HG03571 (cell line): ENCODE measurements at regions not wholly inside any gene's neighbourhood (a gene's known extent, or its start where the extent isn't known, plus 50 kb on each side); places are given as distances from the start of the nearest gene placed in this dataset.
"Not testable (repeated sequence)": the region's sequence is repeated elsewhere in the genome, so short reads cannot be mapped to it uniquely, and the experiment has no call there.

Experiments used
- ATAC-seq: cut with Tn5 transposase; IDR thresholded peaks from one replicate; pipeline ENCODE4 v1.9.1; 2021; ENCODE audit not compliant: unreplicated experiment

DNA sequence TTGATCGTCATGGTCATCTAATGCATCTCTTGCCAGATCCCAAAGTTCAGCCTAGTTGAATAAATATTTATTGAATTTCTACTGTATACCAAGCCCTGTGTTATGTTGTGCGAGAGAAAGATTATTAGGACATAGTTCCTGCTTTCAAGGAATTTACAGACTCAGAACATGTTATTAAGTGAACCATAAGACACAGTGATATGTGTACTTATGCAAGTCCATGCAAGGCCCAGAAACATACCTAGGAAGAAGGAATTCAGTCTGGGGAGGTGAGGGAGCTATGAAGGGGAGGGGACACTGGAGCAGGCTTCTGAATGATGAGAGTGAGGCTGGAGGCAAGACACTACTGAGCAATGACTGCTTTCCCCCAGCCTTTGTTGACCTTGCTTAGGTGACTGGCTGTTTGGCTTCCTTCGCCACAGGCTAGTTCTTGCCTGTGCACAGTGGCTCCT lies 81.4 kb downstream of the ACAA2 start:
- no peak for ATAC-seq

DNA sequence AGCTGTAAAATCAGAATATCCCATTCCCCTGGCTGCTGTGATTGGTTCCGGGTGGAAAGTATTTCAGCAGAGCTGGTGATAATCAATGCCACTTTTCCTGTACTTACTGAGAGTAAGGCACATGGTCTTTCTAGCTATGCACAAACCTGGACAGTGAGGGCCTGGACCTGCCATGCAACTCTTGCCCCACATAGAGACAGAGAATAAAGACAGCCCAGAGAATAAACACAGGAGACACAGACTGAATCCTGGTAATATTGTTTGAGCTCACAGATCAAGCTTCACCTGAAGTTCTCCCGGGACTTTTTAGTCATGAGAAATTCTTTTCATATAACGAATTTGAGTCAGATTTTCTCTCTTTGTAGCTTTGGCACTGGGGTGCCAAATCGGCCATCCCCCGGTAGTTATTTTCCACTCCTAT lies 81.9 kb downstream of the ACAA2 start:
- ATAC-seq = no peak

DNA sequence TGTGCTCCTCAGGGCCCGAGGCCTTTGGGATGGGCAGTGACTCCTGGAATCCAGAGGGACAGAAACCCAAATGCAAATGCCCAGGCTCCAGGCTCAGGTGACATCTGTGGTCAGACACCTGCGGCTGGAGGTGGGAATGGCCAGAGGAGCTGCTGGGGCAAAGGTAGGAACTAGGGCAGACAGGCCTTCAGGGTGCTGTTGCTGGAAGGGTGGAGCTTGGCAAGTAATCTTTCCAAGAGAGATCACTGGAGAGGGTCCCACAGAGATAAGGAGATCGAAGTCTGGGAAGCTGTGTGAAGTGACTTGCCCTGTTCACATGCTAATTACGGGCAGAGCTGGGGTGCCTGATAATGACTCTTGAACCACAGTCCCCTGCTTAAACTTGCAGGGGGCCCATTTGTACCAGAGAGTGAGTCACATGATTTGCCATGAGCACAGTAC lies 82.4 kb downstream of the ACAA2 start:
- ATAC-seq = no peak

DNA sequence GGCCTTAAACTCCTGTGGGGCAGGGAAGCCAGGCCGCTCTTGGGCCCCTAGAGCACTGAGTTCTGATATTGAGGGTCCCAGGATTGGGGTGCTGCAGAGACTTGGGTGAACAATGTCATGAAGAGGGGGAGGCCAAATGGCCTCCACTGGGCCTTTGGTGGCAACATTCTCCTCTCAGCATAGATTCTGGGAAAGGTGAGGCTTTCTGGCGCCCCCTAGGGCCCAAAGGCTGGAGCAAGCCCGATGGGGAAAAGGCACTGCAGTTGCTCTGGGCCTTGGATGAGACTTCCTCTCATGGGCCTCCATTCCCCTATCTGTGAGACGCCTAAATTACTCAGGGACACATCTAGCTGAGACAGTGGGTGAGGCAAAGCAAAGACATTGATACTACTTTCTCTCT lies 84.8 kb downstream of the ACAA2 start:
- no peak for ATAC-seq

DNA sequence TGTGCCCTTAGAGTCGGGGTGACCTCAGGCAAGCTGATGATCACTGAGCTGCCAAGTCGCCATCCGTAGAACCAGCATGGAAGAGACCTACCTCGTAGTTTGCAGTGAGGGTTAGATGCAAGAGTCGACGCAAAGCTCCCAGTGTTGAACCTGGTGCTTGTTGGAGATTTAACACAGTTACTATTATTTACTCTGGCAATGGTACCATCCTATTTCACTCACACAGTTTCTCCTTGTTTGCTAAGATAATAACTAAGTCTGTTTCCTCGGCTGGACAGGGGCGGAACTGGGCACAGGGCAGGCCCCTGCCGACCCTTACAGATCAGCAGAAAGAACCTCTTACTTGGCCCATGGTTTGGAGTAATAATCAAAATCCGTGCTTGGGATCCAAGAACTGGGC lies 85.5 kb downstream of the ACAA2 start:
- ATAC-seq = no peak

DNA sequence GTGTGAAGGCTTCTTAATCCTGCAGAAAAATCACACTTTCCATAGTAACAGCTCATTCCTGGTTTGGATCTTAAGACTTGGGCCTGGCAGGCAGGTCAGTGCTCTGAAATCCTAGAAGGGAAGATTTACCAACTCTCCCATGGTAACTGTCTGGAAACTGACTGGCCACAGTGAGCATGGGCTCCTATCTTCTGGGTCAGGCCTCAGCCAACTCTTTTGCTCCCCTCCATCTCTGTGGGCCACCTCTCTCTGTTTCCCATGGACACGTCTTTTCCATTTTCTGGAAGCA lies 86.7 kb downstream of the ACAA2 start:
- no peak for ATAC-seq

DNA sequence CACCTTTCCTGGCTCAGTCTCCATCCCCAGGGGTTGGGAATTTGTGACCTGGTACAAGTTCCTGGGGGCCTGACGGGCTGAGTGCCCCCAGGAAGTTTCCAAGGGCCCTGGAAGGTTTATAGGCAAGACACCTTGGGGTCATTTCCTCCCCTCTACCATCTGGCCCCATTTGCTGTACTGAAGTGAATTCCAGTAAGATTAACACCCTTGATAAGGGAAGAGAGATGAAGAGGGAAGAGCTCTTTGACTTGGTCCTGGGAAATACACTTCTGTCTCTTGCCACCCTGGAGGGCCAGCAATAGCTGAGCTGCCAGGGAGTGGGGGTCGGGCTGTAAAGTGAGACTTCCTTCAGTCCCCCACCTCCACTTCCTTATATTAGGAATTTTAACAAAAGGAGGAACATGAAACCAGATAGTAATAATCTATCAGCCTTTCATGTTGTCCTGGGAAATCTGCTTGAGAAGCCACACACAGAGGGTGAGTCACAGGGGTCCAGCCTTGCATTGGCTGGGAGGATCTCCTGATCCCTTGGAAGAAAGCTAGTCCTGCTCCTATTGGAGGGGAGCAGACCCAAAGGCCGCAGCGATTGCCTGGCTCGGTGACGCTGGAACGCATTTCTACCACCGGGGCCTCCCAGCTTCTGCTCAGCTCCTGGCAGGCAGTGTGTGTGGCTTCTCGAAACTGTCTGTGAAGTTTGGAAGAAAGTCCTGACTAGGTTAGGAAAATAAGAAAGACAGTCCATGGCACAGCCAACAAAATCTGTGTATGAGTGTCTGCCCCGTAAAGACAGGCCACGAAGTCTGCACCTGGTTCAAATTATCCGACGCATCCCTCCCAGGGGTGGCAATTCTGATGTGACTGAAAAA lies 87.3 kb downstream of the ACAA2 start:
- no peak for ATAC-seq

DNA sequence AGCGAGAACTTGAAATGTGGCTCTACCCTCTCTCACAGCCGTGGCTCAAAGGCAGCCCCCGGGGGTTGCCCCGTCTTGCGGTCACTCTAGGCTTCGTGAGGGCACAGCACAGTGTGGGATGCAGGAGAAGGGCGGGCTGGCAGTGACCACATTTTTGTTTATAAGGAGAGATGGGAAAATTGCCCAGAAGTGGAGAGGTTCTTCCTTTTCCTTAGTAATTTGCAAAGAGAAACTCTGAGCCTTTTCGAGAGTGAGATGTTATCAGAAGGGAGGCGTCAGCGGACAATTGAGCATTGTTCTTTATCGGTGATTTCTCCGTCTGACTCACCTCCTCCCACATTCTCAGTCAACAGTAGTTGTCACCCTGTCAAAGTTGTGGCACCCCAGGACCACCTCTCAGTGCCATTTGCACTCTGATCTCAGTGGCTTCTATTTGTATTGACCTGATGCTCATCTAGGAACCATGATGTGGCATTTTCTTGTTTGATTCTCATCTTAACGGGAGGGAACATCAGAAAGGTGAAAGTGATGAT lies 89.6 kb downstream of the ACAA2 start:
- ATAC-seq = no peak

DNA sequence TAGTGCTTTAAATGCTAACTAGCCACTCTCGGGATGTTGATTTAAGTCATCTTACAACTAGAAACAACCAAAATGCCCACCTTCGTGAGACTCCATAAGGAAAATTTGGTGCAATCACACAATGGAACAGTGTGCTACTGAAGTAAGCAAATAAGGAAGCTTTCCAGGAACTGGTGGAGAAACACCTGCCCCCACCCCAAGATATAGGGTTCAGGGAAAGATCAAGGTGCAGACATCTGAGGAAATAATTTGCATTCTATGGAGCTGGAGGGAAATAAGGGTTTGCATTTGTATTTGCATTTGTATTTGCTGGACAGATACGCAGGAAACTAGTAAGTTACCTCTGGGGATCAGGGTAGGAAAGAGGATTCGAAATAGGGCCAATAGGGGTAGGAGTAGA lies 90.9 kb downstream of the ACAA2 start:
- no peak for ATAC-seq

DNA sequence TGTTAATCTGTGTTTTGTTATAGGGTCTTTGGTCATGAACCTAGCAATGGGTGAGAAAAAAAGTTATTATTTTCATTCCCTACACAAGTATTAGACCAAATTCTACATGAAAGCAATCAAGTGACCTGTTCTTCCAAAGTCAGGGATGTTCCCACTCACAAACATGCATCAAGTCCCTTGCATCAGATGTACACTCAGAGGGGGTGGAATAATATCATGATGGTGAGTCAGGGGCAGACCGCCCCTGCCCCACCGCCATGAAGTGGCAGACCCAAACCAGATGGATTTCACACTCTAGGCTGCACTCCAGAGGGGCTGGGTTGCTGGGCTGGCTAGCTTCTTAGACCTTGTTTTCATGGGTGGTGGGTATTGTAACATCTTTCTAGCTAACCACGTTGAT lies 91.4 kb downstream of the ACAA2 start:
- ATAC-seq = no peak

DNA sequence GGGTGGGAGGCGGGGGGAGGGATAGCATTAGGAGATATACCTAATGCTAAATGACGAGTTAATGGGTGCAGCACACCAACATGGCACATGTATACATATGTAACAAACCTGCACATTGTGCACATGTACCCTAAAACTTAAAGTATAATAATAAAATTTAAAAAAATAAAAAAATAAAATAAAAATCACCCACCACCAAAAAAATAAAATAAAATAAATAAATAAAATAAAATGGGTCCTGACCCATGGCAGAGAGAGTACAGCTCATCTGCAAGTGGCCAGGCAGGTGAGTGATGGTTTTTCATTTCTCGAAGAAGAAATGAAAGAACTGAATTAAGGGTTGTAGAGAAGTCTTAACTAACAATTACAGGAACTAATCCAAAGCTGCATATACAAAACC lies 92.4 kb downstream of the ACAA2 start:
- ATAC-seq = not testable (repeated sequence)

DNA sequence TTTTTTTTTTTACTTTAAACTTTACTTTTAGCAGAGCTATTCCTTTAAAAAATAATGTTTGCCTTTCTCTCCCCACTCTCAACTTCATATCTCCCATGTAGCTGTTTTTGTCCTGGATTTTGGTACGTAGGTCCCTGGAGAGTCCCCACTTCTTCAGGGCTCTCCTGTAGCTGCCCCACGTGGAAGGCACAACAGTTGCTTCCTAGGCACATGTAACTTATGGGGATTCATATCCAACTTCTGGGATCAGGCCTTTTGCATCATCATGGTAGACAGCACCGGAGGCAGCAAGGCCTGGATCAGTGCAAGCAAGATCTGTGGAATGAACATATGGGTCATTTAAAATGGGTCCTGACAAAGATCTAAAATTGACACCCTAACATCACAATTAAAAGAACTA lies 95.7 kb downstream of the ACAA2 start:
- no peak for ATAC-seq

DNA sequence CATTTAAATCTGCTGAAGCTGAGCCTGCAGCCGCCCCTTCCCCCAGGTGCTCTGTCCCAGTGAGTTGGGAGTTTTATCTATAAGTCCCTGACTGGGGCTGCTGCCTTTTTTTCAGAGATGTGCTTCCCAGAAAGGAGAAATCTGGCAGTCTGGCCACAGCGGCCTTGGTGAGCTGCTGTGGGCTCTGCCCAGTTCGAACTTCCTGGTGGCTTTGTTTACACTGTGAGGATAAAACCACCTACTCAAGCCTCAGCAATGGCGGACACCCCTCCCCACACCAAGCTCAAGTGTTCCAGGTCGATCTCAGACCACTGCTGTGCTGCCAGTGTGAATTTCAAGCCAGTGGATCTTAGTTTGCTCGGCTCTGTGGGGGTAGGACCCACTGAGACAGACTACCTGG lies 97.3 kb downstream of the ACAA2 start:
- ATAC-seq = no peak

DNA sequence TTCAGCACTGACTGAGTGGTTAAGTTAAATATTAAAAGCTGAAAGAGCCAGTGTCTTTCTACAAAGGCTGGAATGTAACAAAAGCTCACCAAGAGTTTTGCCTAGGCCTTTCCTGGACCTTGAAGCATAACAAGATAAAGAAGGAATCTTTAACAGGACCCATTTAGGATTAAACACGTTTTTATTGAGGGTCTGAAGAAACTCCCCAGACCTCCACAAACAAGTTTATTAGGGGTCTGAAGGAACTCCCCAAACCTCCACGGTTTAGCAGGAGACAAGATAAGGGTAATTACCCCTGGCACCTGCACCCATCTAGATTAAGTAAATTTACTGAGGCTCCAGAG lies 104.0 kb downstream of the ACAA2 start:
- no peak for ATAC-seq

DNA sequence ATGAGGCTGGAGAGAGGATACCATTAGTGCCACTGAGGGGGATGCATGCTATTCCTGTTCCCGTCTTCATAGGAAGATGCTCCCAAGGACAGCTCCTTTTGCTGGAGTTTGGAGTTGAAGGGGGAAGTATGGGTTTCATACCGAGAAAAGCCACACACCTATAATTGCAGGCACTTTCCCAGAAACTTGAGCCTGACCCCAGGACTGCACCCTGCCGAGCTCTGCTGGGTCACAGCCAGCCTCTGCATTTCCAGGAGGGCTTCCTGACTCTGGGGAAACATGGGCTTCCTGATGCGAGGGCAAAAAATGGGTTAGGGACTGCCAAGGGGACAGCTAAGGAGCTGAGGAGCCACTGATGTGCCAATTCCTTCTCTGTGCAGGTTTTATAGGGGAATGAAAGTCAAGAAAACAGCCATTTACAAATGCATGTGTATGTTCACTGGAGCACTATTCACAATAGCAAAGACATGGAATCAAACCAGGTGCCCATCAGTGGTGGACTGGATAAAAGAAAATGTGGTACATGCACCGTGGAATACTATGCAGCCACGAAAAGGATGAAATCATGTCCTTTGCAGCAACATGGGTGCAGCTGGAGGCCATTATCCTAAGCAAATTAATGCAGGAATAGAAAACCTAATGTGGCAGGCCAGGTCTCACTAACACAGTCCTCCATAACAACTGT lies 104.5 kb downstream of the ACAA2 start:
- ATAC-seq = no peak

DNA sequence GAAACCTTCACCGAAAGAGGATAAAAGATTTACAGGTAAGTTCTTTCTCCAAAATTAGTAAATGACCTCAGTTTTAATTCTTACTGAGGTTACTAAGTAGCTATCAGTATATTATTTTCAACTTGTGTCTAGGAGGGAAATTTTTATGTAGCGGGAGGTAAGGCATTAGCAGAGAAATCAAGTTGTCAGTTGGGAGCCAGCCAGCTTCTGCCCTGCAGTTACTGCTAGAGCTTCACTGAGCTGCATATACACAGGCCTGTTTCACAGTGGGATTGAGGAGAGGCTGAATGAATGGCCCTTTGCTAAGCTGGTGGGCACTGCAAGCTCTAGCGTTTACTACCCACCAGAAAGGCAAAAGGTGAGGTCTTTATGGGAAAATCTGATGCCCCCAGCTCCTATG lies 105.7 kb downstream of the ACAA2 start:
- no peak for ATAC-seq

DNA sequence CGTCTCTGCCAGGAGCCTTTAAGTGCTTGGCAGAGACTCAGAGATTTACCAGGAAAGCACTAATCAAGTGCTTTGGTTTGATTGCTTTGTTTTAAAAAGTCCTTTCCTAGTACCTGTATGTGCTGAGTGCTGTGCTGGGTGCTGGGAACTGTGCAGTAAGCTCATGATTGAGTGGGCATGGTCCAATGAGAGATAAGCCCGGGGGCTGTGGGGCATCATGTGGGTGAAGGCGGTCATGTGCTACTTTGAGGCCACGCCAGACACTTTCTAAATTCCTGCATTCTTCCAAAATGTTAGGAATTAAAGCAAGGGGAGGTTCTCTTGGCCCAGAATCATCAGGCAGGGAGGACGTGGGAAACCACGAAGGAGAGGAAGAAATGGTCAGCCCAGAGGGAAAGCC lies 109.0 kb downstream of the ACAA2 start:
- no peak for ATAC-seq

DNA sequence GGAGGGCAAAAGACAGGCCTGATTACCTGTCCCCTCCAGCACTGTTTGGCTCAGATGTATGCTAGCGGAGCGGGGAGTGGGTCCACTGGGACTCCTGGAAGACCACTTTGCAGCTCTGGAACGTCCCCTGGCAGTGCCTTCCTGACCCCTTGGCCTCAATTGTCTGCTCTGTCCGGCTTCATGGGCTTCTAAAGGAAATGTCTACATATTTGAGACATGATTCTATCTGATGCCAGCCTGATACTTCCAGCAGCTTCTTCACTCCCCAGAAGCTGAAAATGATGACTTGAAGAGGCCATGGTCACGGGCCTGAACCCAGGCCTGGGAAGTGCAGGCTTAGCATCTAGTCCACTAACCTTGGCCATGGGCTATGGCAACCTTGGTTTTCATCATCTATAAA lies 112.1 kb downstream of the ACAA2 start:
- ATAC-seq = no peak

DNA sequence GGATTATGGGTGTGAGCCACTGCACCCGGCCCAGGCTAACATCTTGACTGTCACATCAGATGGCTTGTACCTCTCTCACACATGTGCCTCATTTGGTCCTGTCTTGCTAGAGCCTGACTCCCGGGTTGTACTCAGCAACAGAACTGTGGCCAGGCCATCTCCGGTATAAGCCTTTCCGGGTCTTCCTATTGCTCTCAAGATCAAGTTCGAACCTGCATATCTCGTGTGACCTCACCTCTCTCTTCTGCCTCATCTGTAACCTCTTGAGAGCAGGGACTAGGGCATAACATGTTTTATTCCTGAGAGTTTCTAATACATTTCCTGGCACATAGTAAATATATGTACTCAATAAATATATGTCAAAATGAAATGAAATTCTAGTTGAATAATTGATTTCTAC lies 114.0 kb downstream of the ACAA2 start:
- ATAC-seq = no peak

DNA sequence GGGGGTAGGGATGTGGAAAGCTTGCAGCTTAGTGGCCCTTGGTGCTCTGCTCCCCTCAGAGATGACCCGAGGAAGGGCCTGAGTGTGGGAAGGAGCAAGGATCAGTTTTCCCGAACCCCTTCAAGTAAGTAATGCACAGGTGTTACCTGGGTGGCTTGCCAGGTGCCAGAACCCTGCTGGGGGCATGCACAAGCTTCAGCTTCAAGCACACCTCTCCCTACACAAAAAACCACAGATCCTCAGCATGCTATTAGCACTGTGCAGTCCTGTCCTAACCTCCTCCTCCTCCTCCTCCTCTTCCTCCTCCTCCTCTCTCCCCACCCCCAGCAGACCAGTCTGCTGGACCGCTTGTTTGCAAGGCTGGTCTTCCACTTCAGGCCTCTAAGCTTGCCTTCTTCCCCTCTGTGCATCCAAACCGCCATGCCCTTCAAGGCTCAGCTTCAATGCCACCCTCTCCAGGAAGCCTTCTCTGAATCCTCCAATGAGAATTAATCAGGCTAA lies 114.8 kb downstream of the ACAA2 start:
- no peak for ATAC-seq

DNA sequence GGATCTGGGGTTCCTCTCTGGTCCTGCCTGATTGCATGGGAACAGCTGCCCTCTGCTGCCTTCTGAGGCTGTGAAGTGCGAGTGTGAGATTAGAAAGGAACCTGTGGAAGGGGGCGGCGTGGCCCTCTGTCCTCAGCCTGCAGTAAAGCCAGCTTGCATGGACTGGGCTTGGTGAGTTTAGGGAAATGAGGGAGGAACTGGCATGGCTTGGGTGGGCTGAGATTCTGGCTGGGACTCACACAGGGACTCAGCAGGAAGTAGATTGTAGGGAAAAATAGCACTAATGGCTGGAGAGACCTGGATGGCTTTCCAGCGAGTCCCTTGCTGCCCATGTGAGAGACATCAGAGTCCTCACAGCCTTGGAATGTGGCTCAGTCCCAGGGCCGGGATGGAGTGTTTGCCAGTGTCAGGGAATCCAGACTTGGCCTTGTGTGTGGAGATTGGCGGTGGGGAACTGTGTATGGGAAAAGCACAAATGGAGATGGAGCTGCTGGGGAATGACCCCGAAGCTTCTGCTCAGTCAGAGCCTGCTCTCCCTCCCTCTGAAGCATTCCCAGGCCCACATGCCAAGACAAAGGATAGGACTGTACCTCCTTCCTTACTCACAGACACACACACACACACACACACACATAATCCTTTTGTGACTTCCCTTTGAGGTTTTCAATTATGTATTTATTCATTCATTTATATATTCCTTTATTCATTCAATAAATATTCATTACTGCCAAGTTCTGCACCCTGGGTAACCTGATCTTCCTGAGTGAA lies 115.4 kb downstream of the ACAA2 start:
- ATAC-seq = no peak

DNA sequence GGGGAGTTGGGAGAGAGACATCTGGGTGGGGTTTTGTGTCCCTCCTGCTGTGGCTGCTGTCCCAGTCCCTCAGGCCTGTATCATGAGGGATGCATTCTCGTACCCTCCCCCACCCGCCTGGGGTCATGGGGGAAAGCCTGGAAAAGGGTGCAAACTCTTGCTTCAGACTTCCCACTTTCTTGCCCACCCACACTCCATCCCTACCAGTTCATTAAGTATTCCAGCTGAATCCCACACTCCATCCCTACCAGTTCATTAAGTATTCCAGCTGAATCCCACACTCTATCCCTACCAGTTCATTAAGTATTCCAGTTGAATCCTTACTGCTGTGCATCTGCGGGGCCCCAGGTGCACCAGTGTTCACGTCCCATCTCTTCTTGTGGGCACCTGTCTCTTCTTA lies 116.3 kb downstream of the ACAA2 start:
- ATAC-seq = no peak
